Osteocyte (in vitro differentiated cells): ENCODE measurements at regions not wholly inside any gene's neighbourhood (a gene's known extent, or its start where the extent isn't known, plus 50 kb on each side); places are given as distances from the start of the nearest gene placed in this dataset.

Experiments
- DNase-seq: peaks from one replicate; pipeline ENCODE4 v3.0.0; 2021; ENCODE audit warnings: mixed read lengths; ENCODE audit not compliant: unreplicated experiment; ENCODE audit errors: extremely low spot score
- H3K27ac Mint-ChIP-seq: one replicate; pipeline ENCODE4 v1.8.0; 2021; ENCODE audit warnings: mild to moderate bottlenecking, mixed read lengths; ENCODE audit not compliant: unreplicated experiment
- H3K27me3 Mint-ChIP-seq: one replicate; pipeline ENCODE4 v1.8.0; 2021; ENCODE audit warnings: mixed read lengths; ENCODE audit not compliant: unreplicated experiment
- H3K36me3 Mint-ChIP-seq: one replicate; pipeline ENCODE4 v1.8.0; 2021; ENCODE audit warnings: mixed read lengths; ENCODE audit not compliant: unreplicated experiment
- H3K4me1 Mint-ChIP-seq: one replicate; pipeline ENCODE4 v1.8.0; 2021; ENCODE audit warnings: mixed read lengths; ENCODE audit not compliant: unreplicated experiment
- H3K4me3 Mint-ChIP-seq: one replicate; pipeline ENCODE4 v1.8.0; 2021; ENCODE audit warnings: mild to moderate bottlenecking, moderate library complexity, mixed read lengths; ENCODE audit not compliant: unreplicated experiment
- H3K9me3 Mint-ChIP-seq: one replicate; pipeline ENCODE4 v1.8.0; 2021; ENCODE audit warnings: mixed read lengths; ENCODE audit not compliant: unreplicated experiment
- CTCF ChIP-seq: fragments of 200-600 bp; sonication (generic); IDR thresholded peaks from 2 replicates; pipeline ENCODE4 v1.5.0; 2021; ENCODE audit warnings: antibody characterized with exemption, mild to moderate bottlenecking, moderate library complexity

- Mint-ChIP-seq H3K36me3 (peaks cover 7% of the 10 kb centered on the region), H3K27ac (no peak overlapping the region), H3K9me3 (no peaks in the 10 kb centered on the region), H3K4me3 (no peak overlapping the region), H3K4me1 (peaks cover 2% of the 10 kb centered on the region), H3K27me3 (peaks cover 33% of the 10 kb centered on the region)
- no peak for TF ChIP-seq CTCF
- no peak for DNase-seq
Observed at GRCh38 chr21:38652396-38652795, 153.3 kb upstream of the ETS2 start.

DNA sequence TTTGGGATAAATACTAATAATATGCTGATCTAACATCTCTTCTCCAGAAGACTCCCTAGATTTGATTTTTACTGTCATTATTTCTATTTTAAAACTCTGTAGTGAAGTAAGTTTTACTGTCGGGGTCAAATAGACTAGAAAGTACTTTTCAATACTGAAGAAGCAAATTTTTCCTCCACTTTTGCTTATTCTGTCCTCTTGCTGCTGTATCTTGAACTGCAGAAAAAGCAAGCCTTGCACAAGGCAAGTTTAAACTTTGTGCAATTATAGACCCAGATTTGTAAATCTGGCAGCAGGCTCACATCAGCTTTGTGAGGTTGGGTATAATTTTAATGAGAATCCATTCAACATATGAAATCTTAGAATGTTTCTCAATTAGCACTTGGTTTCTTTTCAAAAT, 151.1 kb upstream of the ETS2 start:
- Mint-ChIP-seq H3K27ac (no peak overlapping the region), H3K4me1 (peaks cover 9% of the 10 kb centered on the region), H3K9me3 (no peaks in the 10 kb centered on the region), H3K36me3 (peaks cover 7% of the 10 kb centered on the region), H3K4me3 (no peak overlapping the region), H3K27me3 (peaks cover 36% of the 10 kb centered on the region)
- no peak for DNase-seq
- peak; percentile 27 for TF ChIP-seq CTCF

GRCh38 chr21:38658511-38658910, 147.2 kb upstream of the ETS2 start:
- H3K9me3 Mint-ChIP-seq: no peaks in the 10 kb centered on the region
- peaks cover 35% of the 10 kb centered on the region for H3K27me3 Mint-ChIP-seq
- H3K4me1 Mint-ChIP-seq: peaks cover 28% of the 10 kb centered on the region
- H3K36me3 Mint-ChIP-seq: peaks cover 4% of the 10 kb centered on the region
- DNase-seq: no peak
- no peak overlapping the region for H3K27ac Mint-ChIP-seq
- TF ChIP-seq CTCF: no peak
- H3K4me3 Mint-ChIP-seq: no peak overlapping the region

- peaks cover 35% of the 10 kb centered on the region for H3K27me3 Mint-ChIP-seq
Observed at GRCh38 chr21:38659936-38660332, 145.8 kb upstream of the ETS2 start.

More at GRCh38 chr21:38659936-38660332, 145.8 kb upstream of the ETS2 start:
- no peak overlapping the region for H3K27ac Mint-ChIP-seq
- no peak for DNase-seq
- TF ChIP-seq CTCF: no peak
- H3K36me3 Mint-ChIP-seq: peaks cover 4% of the 10 kb centered on the region
- no peaks in the 10 kb centered on the region for H3K9me3 Mint-ChIP-seq
- H3K4me3 Mint-ChIP-seq: peak overlapping the region; percentile 69
- H3K4me1 Mint-ChIP-seq: peaks cover 28% of the 10 kb centered on the region
